Peyer's patch (tissue), 4 donors: ENCODE measurements at regions not wholly inside any gene's neighbourhood (a gene's known extent, or its start where the extent isn't known, plus 50 kb on each side); places are given as distances from the start of the nearest gene placed in this dataset.

Experiments
- CTCF ChIP-seq, 6 experiments: fragments of 450-650 bp in 4 of 6; fragments of 200-600 bp in 2 of 6; sonication (generic) in 1 of 6; IDR thresholded peaks; one replicate each; pipeline ENCODE4 v1.5.1; 2017 to 2019; ENCODE audit warnings: antibody characterized with exemption in 6 of 6, mild to moderate bottlenecking in 3 of 6, moderate library complexity in 1 of 6
- POLR2A ChIP-seq, 2 donors: fragments of 450-650 bp; IDR thresholded peaks; one replicate each; pipeline ENCODE4 v1.5.1; 2017; ENCODE audit warnings: antibody characterized with exemption in 2 of 2, mild to moderate bottlenecking in 2 of 2, moderate library complexity in 2 of 2

GRCh38 chr5:98175474-98175873 lies 598.0 kb upstream of the RGMB start:
- TF ChIP-seq CTCF (IDR thresholded peaks at IDR 0.05) (no peak), POLR2A (IDR thresholded peaks at IDR 0.05) (no peak)
